RCC 7860 (cell line): ENCODE measurements at regions not wholly inside any gene's neighbourhood (a gene's known extent, or its start where the extent isn't known, plus 50 kb on each side); places are given as distances from the start of the nearest gene placed in this dataset.
A peak's percentile ranks its signal among the peaks of the same experiment; 100 is the strongest.

Source experiments
- DNase-seq: peaks from one replicate; pipeline ENCODE4 v3.0.0-alpha.2; 2015; ENCODE audit warnings: low spot score
- FAIRE-seq: peaks from 2 replicates; lab custom pipeline; 2012; peaks lifted over from hg19 to GRCh38; lab: Jason Lieb, UNC

DNA sequence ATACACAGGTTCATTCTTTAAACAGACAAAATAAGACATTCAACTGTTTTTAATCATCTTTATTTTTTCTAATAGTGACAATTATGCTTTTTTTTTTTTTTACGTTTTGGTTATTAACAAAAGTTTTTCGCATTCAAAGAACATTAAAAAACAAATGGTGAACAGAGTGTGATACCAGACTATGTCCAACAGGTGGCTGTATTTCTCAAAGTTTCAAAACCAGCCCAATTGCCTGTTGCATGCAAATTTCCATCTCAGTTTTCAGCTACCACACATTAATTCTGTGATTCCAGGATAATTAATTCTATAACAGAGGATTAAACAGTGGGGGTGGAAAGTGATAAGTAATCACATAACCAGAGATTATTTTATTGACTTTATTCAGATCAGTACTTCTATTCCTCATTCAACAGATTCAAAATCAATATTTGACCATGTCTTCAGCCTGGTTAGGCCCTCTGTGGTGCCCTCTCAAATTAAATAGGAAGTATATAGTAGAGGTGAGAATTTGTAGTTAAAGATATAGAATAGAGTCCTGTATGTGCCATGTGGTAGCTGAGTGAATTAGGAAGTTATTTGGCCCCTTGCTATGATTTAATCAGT, 122.2 kb upstream of the DCBLD2 start:
- FAIRE-seq, result peak; percentile 91
- peak; percentile 28 for DNase-seq

DNA sequence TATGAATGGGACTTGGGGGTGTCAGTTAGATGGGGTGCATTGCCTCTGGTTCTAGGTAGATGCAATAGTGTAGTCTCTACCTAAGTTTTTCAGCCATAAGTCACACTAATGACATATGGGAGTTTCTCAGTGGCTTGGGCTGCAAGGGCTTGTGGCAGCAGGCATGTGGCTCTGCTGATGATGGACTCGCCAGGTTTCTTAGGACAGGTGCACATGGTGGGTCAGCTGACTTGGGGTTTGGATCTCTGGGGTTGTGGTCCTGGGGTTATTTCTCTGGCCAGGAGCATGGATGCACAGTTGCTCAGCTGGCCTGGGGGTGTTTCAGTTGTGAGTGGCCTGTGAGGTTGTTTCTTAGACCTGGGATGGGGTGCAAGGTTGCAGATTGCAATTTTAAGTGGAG, 120.0 kb upstream of the DCBLD2 start:
- DNase-seq, result no peak
- FAIRE-seq, result no peak

DNA sequence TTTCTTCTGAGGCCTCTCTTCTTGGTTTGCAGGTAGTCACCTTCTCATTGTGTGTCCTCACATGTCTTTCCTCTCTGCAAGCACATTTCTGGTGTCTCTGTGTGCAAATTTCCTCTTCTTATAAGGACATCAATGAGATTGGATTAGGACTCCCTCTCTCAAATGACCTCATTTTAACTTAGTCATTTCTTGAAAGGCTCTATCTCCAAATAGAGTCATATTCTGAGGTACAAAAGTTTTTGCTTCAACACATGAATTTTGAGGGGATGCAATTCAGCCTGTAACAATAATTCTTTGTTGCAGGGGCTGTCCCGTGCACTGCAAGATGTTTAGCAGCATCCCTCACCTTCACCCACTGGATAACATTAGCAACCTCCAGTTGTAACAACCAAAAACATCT, 115.0 kb upstream of the DCBLD2 start:
- FAIRE-seq (no peak), DNase-seq (no peak)

DNA sequence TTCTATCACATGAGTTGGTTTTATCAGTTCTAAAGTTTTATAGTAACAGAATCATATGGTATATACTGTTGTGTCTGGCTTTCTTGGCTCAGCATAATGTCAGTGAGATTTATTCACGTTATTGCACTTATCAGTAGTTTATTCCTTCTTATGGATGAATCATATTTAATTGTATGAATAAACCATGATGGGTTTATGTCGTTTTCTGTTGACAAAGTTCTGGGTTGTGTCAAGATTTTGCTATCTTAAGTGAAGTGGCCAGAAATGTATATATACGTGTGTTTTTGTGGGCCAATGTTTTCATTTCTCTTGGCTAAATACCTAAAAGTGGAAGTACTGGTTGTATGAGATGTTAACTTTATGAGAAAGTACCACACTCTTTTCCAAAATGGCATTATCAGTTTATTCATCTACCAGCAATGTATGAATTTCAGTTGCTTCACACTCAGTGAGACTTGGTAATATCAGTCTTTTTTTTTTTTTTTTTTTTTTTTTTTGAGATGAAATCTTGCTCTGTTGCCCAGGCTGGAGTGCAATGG, 112.4 kb upstream of the DCBLD2 start:
- no peak for FAIRE-seq
- no peak for DNase-seq

DNA sequence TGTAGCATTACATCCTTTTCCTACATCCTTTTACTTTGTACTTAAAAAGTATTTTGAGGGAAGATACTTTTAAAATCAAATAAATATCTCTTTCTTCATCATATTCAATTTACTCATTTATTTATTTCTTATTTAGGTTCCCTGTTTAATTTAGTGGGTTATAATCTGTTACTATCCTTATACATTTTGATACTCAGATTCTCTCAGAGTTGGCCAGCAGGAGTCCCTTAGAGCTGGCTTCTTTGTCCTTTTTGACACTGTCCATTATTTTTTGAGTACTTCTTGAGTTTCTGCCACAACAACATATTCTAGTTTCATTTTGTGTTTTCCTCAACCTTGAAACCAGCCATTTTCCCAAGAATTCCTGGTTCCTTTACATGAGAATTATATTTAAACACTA, 111.6 kb upstream of the DCBLD2 start:
- DNase-seq, result no peak
- FAIRE-seq, result peak; percentile 57

DNA sequence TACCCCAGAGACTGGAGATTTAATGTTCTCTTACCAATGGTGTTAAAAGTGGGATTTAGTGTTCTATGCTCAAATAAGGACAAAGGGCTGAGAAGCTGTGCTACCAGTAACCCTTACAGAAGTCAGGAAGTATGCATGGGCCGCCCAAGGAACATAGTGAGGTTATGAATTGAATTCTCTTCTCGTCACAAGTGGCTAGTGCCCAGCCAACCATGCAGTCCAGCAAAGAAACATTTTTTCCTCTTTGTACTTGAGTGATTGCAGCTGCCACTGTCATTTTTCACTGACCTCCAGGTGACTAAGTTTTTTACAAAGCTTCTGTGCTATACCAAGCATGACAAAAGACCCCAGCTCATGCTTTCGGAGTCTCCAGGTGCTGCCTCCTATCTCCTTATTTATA, 110.6 kb upstream of the DCBLD2 start:
- FAIRE-seq (peak; percentile 99), DNase-seq (peak; percentile 96)

DNA sequence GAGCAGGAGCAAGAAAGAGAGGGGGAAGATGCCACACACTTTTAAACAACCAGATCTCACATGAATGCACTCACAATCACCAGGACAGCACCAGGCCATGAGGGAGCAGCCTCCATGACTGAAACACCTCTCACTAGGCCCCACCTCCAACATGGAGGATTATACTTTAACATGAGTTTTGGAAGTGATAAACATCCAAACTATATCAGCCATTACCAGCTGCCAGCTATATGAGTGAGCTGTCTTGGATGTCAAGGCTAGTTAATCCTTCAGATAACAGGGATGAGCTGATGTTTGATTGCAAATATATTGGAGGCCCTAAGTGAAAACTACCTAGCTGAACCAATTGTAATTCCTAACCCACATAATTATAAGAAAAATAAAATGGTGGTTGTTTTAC, 108.4 kb upstream of the DCBLD2 start:
- no peak for FAIRE-seq
- DNase-seq, result no peak

DNA sequence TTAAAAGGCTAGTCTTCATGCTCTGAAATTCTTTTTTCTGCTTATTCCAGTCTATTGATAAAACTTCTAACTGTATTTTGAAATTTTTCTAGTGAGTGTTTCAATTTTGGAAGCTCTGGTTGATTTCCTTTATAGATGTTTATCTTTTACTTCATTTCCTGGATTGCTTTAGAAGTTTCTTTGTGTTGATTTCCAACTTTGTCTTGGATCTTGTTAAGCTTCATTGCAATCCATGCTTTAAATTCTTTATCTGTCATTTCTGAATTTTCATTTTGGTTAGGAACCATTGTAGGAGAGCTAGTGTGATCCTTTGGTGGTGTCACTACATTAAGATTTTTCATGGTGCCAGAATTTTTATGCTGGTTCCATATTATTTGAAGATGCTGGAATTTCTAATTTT, 105.2 kb upstream of the DCBLD2 start:
- FAIRE-seq, result no peak
- no peak for DNase-seq

DNA sequence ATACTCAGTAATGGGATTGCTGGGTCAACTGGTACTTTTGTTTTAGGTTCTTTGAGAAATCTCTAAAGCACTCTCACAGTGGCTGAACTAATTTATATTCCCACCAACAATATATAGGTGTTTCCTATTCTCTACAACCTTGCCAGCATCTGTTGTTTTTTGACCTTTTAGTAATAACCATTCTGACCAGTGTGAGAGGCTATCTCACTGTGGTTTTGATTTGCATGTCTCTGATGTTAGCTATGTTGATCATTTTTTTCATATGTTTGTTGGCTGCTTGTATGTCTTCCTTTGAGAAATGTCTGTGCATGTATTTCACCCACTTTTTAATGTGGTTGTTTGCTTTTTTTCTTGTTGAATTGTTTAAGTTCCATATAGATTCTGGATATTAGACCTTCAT, 98.2 kb upstream of the DCBLD2 start:
- FAIRE-seq (no peak), DNase-seq (no peak)

DNA sequence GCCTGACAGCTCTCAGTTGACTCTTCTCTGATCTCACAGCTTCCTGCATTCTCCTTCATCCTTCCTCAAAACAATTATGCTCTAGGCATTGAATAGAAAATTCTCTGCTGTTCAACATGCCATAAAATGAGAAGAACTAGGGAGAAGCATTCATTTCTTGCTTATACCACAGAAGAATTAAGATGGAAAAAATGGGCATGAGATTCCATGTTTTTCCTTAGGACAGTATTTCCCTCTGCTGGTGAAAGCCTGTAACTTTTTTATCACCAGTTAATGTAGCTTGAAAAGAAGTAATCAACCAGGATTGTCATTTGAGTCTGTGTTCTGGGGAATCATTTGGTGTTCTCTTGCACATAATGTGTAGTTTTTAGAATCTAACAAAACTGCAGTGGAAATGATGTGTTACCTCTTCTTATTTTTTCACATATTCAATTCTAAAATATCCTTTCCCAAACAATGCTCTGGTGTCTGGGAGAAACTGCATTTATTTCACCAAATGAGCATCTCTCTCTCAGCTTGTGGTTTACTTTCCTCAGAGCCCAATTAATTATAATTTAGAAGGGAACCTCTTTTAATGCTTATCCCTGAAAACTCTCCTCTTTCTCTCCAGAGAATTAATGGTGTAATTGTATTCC, 92.8 kb upstream of the DCBLD2 start:
- peak; percentile 51 for DNase-seq
- FAIRE-seq, result peak; percentile 88

DNA sequence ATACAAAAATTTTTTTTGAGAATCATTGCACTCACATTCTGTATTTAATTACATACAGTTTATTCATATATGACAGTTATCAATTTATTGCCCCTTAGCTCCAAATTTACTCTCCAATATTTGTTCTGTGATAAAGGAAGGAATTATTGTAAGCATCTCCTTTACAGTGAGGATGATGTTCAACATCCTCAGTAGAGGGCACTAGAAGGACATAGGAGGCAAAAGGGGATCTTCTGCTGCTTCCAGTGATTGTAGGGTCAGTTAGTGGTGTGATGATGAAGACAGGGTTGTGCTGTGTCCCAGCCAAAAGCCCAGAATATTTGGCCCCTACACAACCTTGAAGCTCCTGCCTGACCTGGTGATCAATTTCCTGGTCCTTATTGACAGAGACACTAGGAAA, 89.9 kb upstream of the DCBLD2 start:
- no peak for DNase-seq
- FAIRE-seq, result no peak

DNA sequence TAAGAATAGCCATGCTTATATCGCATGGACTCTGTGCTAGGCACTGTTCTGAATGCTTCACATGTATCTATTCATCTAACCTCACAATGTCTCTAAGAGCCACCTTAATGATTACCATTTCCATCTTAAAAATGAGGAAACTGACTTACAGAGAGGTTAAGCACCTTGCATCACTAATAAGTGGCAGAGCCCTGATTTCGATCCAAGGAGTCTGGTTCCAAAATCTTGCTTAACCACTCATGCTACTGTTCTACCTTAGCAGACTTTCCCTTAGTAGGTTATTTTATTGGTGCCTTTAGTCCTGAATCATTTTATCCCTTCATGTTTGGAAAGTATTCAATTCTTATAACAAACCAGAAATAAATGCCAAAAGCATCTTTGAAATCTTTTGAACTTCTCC, 89.2 kb upstream of the DCBLD2 start:
- DNase-seq (no peak), FAIRE-seq (no peak)

DNA sequence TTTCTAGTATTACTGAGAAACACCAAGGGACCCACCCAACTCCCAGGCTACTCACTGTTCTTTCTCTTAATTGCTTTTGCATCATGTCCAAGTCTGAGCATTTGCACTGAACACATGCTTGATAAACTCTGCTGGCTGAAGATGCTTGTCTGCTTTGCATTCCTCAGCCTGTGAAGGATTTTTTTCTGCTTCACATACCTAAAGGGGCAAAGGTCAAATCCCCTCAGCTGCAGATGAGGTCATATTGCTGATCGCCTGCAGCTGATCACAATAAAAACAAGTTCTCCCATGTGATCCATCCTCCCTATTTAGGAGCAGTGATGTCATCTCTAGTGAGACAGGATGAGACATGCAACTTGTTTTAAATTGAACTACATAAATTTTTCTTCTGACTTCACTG, 84.6 kb upstream of the DCBLD2 start:
- peak; percentile 81 for DNase-seq
- FAIRE-seq, result peak; percentile 76

DNA sequence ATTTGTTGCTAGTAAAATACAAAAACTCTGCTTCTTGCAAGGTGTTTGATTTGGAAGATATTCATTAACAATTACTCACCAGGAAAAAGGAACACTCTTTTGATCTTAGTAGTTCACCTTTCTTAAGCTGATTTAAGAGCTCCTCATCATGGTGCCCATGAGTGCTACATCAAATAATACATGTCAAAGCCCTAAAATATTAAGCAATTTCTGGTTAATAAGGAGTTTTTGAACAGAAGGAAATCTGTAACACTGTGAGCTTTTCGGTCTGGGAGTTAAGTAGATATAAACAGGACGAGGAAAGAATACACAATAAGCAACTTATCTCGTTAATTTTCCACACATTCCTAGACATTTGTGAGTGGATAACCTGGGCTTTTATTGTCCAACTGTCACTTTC, 83.9 kb upstream of the DCBLD2 start:
- DNase-seq (no peak), FAIRE-seq (no peak)

DNA sequence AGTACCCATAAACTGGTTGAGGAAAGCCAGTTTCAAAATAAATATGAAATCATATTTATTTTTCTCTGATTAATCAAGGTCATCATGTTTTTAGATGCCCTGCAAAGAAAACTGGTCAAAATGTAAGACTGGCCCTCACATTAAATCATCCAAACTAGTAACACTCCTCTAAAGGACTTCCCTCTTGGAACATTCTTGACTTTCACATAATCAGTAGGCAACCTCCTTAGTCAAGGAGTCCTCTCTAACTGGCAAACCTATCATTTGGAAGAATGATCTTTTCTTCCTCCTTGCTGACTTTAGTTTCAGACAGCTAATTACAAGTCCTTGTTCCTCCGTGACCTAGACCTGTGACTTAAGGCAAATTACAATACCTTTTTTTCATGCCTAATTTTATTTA, 82.5 kb upstream of the DCBLD2 start:
- FAIRE-seq (peak; percentile 73), DNase-seq (no peak)

DNA sequence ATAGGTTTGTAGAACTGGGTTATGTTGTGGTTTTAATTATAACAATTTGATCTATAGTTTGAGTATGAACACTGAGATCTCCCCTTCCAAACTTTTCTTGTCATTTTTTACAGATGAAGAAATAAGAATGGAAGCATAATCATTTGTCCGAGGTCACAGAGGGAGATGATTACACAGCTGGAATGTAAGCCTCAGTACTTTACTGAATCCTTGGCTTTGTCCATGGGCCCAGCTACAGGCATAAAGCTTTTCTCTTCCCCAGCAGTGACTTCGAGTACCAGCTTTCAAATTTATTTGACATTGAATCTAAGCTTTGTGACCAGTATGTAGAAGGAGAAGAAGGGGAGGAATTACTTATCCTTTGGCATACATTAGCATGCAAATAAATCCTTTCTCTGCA, 80.9 kb upstream of the DCBLD2 start:
- DNase-seq (peak; percentile 62), FAIRE-seq (no peak)

DNA sequence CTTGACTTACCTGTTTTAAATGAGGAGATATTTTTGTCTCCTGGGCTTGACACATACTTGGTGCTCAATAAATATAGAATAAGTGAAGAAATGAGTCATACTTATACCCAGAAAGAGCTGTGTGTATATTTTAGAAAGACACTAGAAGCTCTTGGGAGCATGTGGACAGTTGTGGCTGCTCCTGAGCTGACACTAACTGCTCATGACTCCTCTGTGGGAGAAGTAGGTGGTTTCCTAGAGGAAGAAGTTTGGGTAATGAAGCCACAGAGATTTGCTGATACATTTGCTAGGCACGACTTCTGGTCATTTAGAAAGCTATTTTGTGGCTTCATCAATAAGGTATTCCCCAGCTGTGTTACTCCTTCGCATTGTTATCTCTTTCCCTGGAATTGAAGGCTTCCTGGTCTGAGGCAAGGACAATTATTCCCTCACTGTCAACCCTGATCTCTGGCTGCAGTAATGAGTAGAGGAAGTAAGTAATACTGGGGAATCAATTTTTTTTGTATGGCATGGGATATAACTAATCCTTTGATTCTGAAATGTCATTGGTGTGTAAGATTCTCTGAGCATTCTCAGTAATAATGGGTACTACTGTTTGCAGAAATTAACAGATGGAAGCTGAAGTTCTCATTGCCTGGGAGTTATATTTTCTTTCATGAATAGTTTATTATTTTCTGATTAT, 79.6 kb upstream of the DCBLD2 start:
- FAIRE-seq (peak; percentile 99), DNase-seq (peak; percentile 99)

DNA sequence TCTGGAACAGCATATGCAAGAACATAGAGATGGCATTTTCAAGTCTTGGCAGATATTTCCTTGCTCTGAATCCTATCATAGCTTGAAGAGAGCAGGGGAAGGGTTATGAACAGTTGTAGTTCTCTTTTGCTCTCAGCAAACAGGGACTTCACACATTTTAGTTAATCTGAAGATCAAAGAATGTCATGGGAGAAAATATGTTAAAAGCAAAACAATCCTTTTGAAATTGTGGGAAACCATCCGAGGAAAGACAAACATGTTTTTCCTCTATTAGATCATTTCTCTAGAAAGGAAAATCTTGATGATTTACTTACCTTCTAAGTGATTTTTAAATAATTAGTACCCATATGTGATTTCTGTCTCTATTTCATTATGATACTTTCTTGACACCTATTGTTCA, 77.8 kb upstream of the DCBLD2 start:
- DNase-seq (no peak), FAIRE-seq (no peak)

DNA sequence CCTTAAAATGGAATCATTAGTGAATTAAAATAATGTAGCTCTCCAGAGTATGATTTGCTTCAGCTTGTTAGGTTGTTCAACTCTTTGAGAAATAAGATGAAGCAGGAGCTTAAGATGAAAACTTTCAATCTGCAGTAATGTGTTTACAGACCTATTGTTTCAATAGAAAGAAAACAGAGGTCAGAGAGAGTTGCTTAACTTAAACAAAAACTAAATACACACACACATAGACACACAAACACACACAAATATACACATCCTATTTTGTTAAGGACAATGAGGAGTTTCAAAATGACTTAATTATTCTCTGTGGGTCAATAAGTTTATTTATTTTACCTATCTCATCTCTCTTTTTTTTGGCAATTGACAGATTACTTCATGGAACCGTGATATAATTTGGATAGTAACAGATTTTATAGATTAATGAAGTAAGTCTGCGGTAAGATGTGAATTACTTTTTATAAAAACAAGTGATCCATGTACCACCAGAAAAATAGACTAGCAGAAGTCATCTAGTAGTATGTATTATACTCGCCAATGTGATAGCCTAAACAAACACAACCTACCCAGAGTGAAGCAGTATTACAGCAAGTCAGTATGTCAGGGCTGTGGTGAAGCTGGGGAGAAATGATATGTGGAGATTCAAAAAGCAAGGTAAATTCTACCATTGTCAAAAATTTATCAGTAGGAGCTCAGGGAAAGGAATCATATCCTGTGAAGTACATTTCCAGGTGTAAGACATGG, 76.7 kb upstream of the DCBLD2 start:
- no peak for FAIRE-seq
- no peak for DNase-seq

DNA sequence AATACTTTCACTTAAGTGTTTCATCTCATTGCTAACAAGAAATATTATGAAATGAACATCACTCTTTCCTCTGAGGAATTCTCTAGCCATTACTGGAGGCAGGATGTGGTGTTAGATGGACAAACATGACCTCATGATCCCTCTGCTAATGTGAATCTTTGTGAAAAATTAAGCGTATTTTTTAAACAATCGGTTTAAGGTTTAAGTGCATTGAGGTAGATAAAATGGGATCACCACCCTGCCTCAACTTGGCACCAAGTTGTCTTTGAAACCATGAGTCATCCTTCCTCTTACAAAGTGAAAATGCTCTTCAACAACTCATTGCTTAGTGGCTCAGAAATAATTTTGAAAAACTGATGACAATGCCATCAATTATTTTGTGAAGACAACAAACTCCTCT, 76.0 kb upstream of the DCBLD2 start:
- FAIRE-seq (peak; percentile 100), DNase-seq (peak; percentile 99)

DNA sequence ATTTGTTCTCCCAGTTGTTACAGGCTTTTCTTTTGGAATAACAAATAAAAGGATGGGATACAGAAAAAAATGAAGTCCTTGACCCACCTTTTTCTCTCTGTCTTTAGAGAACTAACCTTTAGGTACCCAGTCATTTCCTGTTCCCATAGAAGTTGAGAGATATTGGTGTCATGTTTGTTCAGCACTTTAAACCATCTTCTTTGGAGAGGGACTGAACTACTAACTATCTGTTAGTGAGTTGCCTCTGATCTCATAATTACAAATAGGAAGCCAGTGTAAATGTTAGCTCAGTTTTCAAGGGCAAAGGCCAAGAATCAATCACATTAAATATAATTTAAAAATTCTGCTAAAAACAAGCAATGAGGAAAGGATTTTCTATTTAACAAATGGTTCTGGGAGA, 72.9 kb upstream of the DCBLD2 start:
- DNase-seq (no peak), FAIRE-seq (no peak)

DNA sequence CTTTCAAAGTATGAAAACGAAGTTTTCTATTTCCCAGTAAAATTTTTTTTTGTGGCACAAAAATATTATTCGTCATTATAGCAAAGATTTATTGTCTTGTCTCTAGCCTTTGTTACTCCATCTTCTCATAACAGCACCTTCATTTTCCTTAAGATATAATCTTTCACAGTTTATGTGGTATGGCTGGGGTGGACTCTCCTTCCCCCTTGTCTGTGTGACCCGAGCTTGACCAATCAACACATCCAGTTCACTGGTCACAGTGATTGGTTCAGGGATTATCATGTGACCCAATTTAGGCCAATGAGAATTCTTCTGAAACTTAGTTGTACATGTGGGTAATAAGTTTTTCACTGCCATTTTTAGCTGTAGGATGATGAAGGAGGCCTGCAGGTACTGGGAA, 71.2 kb upstream of the DCBLD2 start:
- FAIRE-seq (no peak), DNase-seq (peak; percentile 59)
